UCSD-AML1 (cell line): ENCODE measurements at regions not wholly inside any gene's neighbourhood (a gene's known extent, or its start where the extent isn't known, plus 50 kb on each side); places are given as distances from the start of the nearest gene placed in this dataset.
"Not testable (repeated sequence)": the region's sequence is repeated elsewhere in the genome, so short reads cannot be mapped to it uniquely, and the experiment has no call there.

ENCODE experiments used
- DNase-seq: peaks from one replicate; lab custom pipeline; 2025; ENCODE audit not compliant: unreplicated experiment; lab: John Stamatoyannopoulos, UW

- DNase-seq = no peak
These were observed 184.4 kb upstream of the PKN2 start for GRCh38 chr1:88499671-88500070.

GRCh38 chr1:88502886-88503285 lies 181.2 kb upstream of the PKN2 start:
- DNase-seq = no peak

GRCh38 chr1:88503646-88504045 lies 180.4 kb upstream of the PKN2 start:
- no peak for DNase-seq

GRCh38 chr1:88504601-88505000 lies 179.5 kb upstream of the PKN2 start:
- DNase-seq = no peak

GRCh38 chr1:88509379-88509778 lies 174.7 kb upstream of the PKN2 start:
- DNase-seq = no peak

- DNase-seq = no peak
These were observed 169.5 kb upstream of the PKN2 start for GRCh38 chr1:88514544-88515060.

- DNase-seq = not testable (repeated sequence)
These were observed 166.6 kb upstream of the PKN2 start for GRCh38 chr1:88517499-88517898.

- no peak for DNase-seq
These were observed 164.9 kb upstream of the PKN2 start for GRCh38 chr1:88519156-88519555.

GRCh38 chr1:88523854-88524528 lies 160.1 kb upstream of the PKN2 start:
- DNase-seq = no peak

- no peak for DNase-seq
These were observed 157.6 kb upstream of the PKN2 start for GRCh38 chr1:88526456-88526855.

GRCh38 chr1:88528792-88529191 lies 155.3 kb upstream of the PKN2 start:
- DNase-seq = no peak

- no peak for DNase-seq
These were observed 154.5 kb upstream of the PKN2 start for GRCh38 chr1:88529581-88529980.

GRCh38 chr1:88530246-88530645 lies 153.8 kb upstream of the PKN2 start:
- DNase-seq = no peak

GRCh38 chr1:88537787-88538186 lies 146.3 kb upstream of the PKN2 start:
- no peak for DNase-seq

- no peak for DNase-seq
These were observed 145.7 kb upstream of the PKN2 start for GRCh38 chr1:88538222-88538899.

GRCh38 chr1:88540255-88540654 lies 143.8 kb upstream of the PKN2 start:
- DNase-seq = no peak

- DNase-seq = no peak
These were observed 142.5 kb upstream of the PKN2 start for GRCh38 chr1:88541596-88541995.

GRCh38 chr1:88544195-88544594 lies 139.9 kb upstream of the PKN2 start:
- DNase-seq = no peak

- no peak for DNase-seq
These were observed 134.5 kb upstream of the PKN2 start for GRCh38 chr1:88549536-88549935.

- no peak for DNase-seq
These were observed 131.8 kb upstream of the PKN2 start for GRCh38 chr1:88552226-88552625.

- no peak for DNase-seq
These were observed 127.1 kb upstream of the PKN2 start for GRCh38 chr1:88557014-88557413.

GRCh38 chr1:88560621-88561020 lies 123.5 kb upstream of the PKN2 start:
- no peak for DNase-seq

- DNase-seq = no peak
These were observed 121.1 kb upstream of the PKN2 start for GRCh38 chr1:88562991-88563390.
